Rectal smooth muscle tissue (tissue), 1 donor: ENCODE measurements at regions not wholly inside any gene's neighbourhood (a gene's known extent, or its start where the extent isn't known, plus 50 kb on each side); places are given as distances from the start of the nearest gene placed in this dataset.
"Not testable (repeated sequence)": the region's sequence is repeated elsewhere in the genome, so short reads cannot be mapped to it uniquely, and the experiment has no call there.

Experiments used
- H3K27ac ChIP-seq: one replicate; pipeline ENCODE4 v1.7.0; 2013; ENCODE audit warnings: low read depth, low read length, inconsistent platforms
- H3K27me3 ChIP-seq: one replicate; pipeline ENCODE4 v1.7.0; 2013; ENCODE audit warnings: low read length; ENCODE audit not compliant: control insufficient read depth, insufficient read depth
- H3K36me3 ChIP-seq: one replicate; pipeline ENCODE4 v1.7.0; 2013; ENCODE audit warnings: low read length; ENCODE audit not compliant: control insufficient read depth, insufficient read depth
- H3K4me1 ChIP-seq: one replicate; pipeline ENCODE4 v1.7.0; 2013; ENCODE audit warnings: low read length; ENCODE audit not compliant: control insufficient read depth, insufficient read depth
- H3K4me3 ChIP-seq: one replicate; pipeline ENCODE4 v1.7.0; 2013; ENCODE audit warnings: low read length
- H3K9ac ChIP-seq: one replicate; pipeline ENCODE4 v1.7.0; 2013; ENCODE audit warnings: low read length

GRCh38 chr3:106068381-106068780 is 199.6 kb upstream of the CBLB start:
- H3K9ac ChIP-seq = no peak overlapping the region
- no peak overlapping the region for H3K27ac ChIP-seq
- H3K36me3 ChIP-seq = no peaks in the 10 kb centered on the region
- no peak overlapping the region for H3K4me3 ChIP-seq
- H3K4me1 ChIP-seq = no peaks in the 10 kb centered on the region
- H3K27me3 ChIP-seq = no peaks in the 10 kb centered on the region

GRCh38 chr3:106068795-106069194 is 200.0 kb upstream of the CBLB start:
- H3K4me1 ChIP-seq = no peaks in the 10 kb centered on the region
- no peak overlapping the region for H3K27ac ChIP-seq
- no peak overlapping the region for H3K4me3 ChIP-seq

GRCh38 chr3:106070187-106070586 is 201.4 kb upstream of the CBLB start:
- Histone ChIP-seq H3K27me3 (no peaks in the 10 kb centered on the region), H3K4me1 (no peaks in the 10 kb centered on the region), H3K36me3 (no peaks in the 10 kb centered on the region), H3K4me3 (no peak overlapping the region), H3K27ac (no peak overlapping the region), H3K9ac (no peak overlapping the region)

More at GRCh38 chr3:106068795-106069194, 200.0 kb upstream of the CBLB start:
- no peaks in the 10 kb centered on the region for H3K36me3 ChIP-seq
- no peaks in the 10 kb centered on the region for H3K27me3 ChIP-seq
- H3K9ac ChIP-seq = no peak overlapping the region

- no peak overlapping the region for H3K4me3 ChIP-seq
- no peak overlapping the region for H3K9ac ChIP-seq
- H3K27me3 ChIP-seq = no peaks in the 10 kb centered on the region
- H3K27ac ChIP-seq = no peak overlapping the region
- H3K36me3 ChIP-seq = no peaks in the 10 kb centered on the region
- no peaks in the 10 kb centered on the region for H3K4me1 ChIP-seq
Observed at GRCh38 chr3:106071306-106071705, 202.5 kb upstream of the CBLB start.

DNA sequence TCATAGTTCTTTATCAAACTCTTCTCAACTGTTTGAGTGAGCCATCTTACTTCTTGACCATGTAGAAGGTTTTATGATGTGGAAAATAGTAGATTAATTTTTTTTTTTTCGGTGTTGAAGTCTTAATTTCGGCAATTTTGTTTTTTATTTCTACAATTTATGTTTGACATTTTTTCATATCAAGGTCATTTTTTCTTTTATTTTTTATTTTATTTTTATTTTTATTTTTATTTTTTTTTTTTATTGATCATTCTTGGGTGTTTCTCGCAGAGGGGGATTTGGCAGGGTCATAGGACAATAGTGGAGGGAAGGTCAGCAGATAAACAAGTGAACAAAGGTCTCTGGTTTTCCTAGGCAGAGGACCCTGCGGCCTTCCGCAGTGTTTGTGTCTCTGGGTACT is 203.8 kb upstream of the CBLB start:
- not testable (repeated sequence) for H3K27me3 ChIP-seq, H3K4me1 ChIP-seq, H3K9ac ChIP-seq, H3K36me3 ChIP-seq, H3K4me3 ChIP-seq, H3K27ac ChIP-seq

- not testable (repeated sequence) for H3K27me3 ChIP-seq, H3K4me3 ChIP-seq, H3K4me1 ChIP-seq, H3K27ac ChIP-seq, H3K9ac ChIP-seq, H3K36me3 ChIP-seq
Observed at GRCh38 chr3:106073806-106074205, 205.0 kb upstream of the CBLB start.

DNA sequence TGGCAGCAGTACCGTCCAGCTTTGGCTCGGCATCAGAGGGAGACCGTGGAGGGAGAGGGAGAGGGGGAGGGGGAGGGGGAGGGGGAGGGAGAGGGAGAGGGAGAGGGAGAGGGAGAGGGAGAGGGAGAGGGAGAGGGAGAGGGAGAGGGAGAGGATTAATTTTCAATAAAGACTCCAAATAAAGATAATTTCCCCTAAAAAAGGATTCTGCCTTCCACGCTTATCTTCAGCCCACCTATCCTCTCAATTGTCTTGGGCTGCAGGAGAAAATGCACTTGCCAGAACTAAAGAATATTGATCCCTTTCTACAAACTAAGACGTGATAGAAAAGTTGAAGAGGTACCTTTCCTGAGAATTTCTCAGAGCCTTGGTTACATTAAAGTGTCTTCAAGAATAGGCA is 206.9 kb upstream of the CBLB start:
- not testable (repeated sequence) for H3K36me3 ChIP-seq, H3K4me1 ChIP-seq, H3K9ac ChIP-seq

DNA sequence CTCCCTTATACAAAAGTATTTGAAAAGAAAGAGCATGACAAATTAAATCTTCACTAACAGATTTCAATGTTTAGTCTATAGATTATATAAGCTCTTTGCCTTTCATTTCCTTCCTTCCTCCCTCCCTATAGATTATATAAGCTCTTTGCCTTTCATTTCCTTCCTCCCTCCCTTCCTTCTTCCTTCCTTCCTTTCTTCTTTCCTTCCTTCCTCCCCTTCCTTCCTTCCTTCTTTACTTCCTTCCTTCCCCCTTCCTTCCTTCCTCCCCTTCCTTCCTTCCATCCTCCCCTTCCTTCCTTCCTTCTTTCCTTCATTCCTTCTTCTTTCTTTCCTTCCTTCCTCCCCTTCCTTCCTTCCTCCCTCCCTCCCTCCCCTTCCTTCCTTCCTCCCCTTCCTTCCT is 209.8 kb upstream of the CBLB start:
- no peaks in the 10 kb centered on the region for H3K27me3 ChIP-seq
- no peak overlapping the region for H3K27ac ChIP-seq
- H3K4me1 ChIP-seq = no peaks in the 10 kb centered on the region
- H3K9ac ChIP-seq = no peak overlapping the region
- H3K4me3 ChIP-seq = no peak overlapping the region
- H3K36me3 ChIP-seq = no peaks in the 10 kb centered on the region

More for the DNA sequence above, 206.9 kb upstream of the CBLB start:
- H3K4me3 ChIP-seq, H3K27ac ChIP-seq, H3K27me3 ChIP-seq: not testable (repeated sequence)

- H3K4me3 ChIP-seq = no peak overlapping the region
- H3K27ac ChIP-seq = no peak overlapping the region
- no peaks in the 10 kb centered on the region for H3K4me1 ChIP-seq
- no peak overlapping the region for H3K9ac ChIP-seq
- H3K36me3 ChIP-seq = no peaks in the 10 kb centered on the region
- no peaks in the 10 kb centered on the region for H3K27me3 ChIP-seq
Observed at GRCh38 chr3:106082616-106083015, 213.8 kb upstream of the CBLB start.

- Histone ChIP-seq H3K27ac (no peak overlapping the region), H3K4me3 (no peak overlapping the region), H3K36me3 (no peaks in the 10 kb centered on the region), H3K4me1 (no peaks in the 10 kb centered on the region), H3K9ac (no peak overlapping the region), H3K27me3 (no peaks in the 10 kb centered on the region)
Observed at GRCh38 chr3:106083207-106083606, 214.4 kb upstream of the CBLB start.

DNA sequence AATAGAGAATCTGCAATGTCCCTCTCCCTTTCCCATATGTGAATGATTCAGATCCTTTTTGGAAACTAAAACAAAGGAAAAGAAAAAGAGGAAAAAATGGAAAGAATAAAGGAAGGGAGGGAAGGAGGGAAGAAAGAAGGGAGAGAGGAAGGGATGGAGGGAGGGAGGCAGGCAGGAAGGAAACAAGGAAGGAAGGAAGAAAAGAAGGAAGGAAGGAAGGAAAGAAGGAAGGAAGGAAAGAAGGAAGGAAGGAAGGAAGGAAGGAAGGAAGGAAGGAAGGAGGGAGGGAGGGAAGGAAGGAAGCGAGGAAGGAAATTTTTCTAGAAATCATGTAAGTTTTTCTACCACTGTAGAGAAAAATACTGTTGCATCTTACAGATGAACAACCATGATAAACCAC is 215.0 kb upstream of the CBLB start:
- H3K4me3 ChIP-seq = no peak overlapping the region
- no peak overlapping the region for H3K9ac ChIP-seq
- H3K36me3 ChIP-seq = no peaks in the 10 kb centered on the region
- no peak overlapping the region for H3K27ac ChIP-seq
- H3K4me1 ChIP-seq = no peaks in the 10 kb centered on the region
- H3K27me3 ChIP-seq = no peaks in the 10 kb centered on the region

DNA sequence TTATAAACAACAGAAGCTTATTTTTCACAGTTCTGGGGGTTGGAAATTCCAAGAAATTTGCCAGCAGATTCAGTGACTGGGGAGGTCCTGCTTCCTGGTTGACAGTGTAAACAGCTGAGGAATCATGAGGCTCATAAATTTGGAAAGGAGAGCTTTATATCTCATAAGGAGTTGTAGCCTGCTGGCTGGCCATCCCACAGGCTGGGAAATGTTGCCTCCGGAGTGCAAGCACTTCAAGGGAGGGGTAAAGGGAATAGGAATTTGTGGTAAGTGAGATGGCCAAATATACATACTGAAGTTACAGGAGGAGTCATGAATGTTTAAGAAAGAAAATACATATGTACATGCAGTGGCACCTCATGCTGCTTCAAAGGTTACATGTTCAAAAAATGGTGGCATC is 217.2 kb upstream of the CBLB start:
- H3K9ac ChIP-seq = no peak overlapping the region
- no peak overlapping the region for H3K4me3 ChIP-seq
- H3K27me3 ChIP-seq = no peaks in the 10 kb centered on the region
- no peaks in the 10 kb centered on the region for H3K4me1 ChIP-seq
- H3K36me3 ChIP-seq = no peaks in the 10 kb centered on the region
- no peak overlapping the region for H3K27ac ChIP-seq

GRCh38 chr3:106086636-106087035 is 217.8 kb upstream of the CBLB start:
- H3K36me3 ChIP-seq = no peaks in the 10 kb centered on the region
- H3K4me1 ChIP-seq = no peaks in the 10 kb centered on the region
- H3K4me3 ChIP-seq = no peak overlapping the region
- no peak overlapping the region for H3K9ac ChIP-seq
- H3K27me3 ChIP-seq = no peaks in the 10 kb centered on the region
- no peak overlapping the region for H3K27ac ChIP-seq

- Histone ChIP-seq H3K4me3 (no peak overlapping the region), H3K4me1 (no peaks in the 10 kb centered on the region), H3K36me3 (no peaks in the 10 kb centered on the region), H3K27ac (no peak overlapping the region), H3K9ac (no peak overlapping the region), H3K27me3 (no peaks in the 10 kb centered on the region)
Observed at GRCh38 chr3:106088304-106088703, 219.5 kb upstream of the CBLB start.
